NCI-H446 (cell line): ENCODE measurements at regions not wholly inside any gene's neighbourhood (a gene's known extent, or its start where the extent isn't known, plus 50 kb on each side); places are given as distances from the start of the nearest gene placed in this dataset.

ENCODE experiments used
- DNase-seq, 2 experiments: peaks; one replicate each; lab custom pipeline; 2025; lab: John Stamatoyannopoulos, UW

- DNase-seq: peak; percentile 94 to 98
These were observed 99.4 kb upstream of the PGRMC2 start for GRCh38 chr4:128386761-128387599.

GRCh38 chr4:128385683-128386304, 98.2 kb upstream of the PGRMC2 start:
- no peak for DNase-seq

GRCh38 chr4:128384765-128385598, 97.4 kb upstream of the PGRMC2 start:
- no peak for DNase-seq

- DNase-seq: no peak
These were observed 96.5 kb upstream of the PGRMC2 start for GRCh38 chr4:128384091-128384520.

GRCh38 chr4:128381748-128382559, 94.3 kb upstream of the PGRMC2 start:
- DNase-seq: no peak

- DNase-seq: no peak
These were observed 92.7 kb upstream of the PGRMC2 start for GRCh38 chr4:128380306-128380705.

- no peak for DNase-seq
These were observed 92.2 kb upstream of the PGRMC2 start for GRCh38 chr4:128379860-128380259.

GRCh38 chr4:128378668-128379067, 91.1 kb upstream of the PGRMC2 start:
- no peak for DNase-seq

GRCh38 chr4:128376958-128377357, 89.3 kb upstream of the PGRMC2 start:
- no peak for DNase-seq

- no peak for DNase-seq
These were observed 88.7 kb upstream of the PGRMC2 start for GRCh38 chr4:128376303-128376702.

GRCh38 chr4:128373628-128374027, 86.0 kb upstream of the PGRMC2 start:
- no peak for DNase-seq

GRCh38 chr4:128371876-128372275, 84.3 kb upstream of the PGRMC2 start:
- no peak for DNase-seq

- DNase-seq: peak in 1 of 2 experiments; percentile 12
These were observed 83.6 kb upstream of the PGRMC2 start for GRCh38 chr4:128371001-128371777.

- DNase-seq: no peak
These were observed 78.6 kb upstream of the PGRMC2 start for GRCh38 chr4:128366212-128366611.

GRCh38 chr4:128364565-128364964, 77.0 kb upstream of the PGRMC2 start:
- no peak for DNase-seq

- DNase-seq: no peak
These were observed 76.4 kb upstream of the PGRMC2 start for GRCh38 chr4:128363966-128364365.

GRCh38 chr4:128362760-128363159, 75.1 kb upstream of the PGRMC2 start:
- no peak for DNase-seq

- DNase-seq: no peak
These were observed 71.8 kb upstream of the PGRMC2 start for GRCh38 chr4:128359422-128359821.

GRCh38 chr4:128358913-128359279, 71.3 kb upstream of the PGRMC2 start:
- DNase-seq: no peak

- peak in 1 of 2 experiments; percentile 7 for DNase-seq
These were observed 70.8 kb upstream of the PGRMC2 start for GRCh38 chr4:128358231-128358912.
